GM18868 (cell line): ENCODE measurements at regions not wholly inside any gene's neighbourhood (a gene's known extent, or its start where the extent isn't known, plus 50 kb on each side); places are given as distances from the start of the nearest gene placed in this dataset.
A peak's percentile ranks its signal among the peaks of the same experiment; 100 is the strongest.

Experiments
- ATAC-seq: cut with Tn5 transposase; IDR thresholded peaks from one replicate; pipeline ENCODE4 v1.9.1; 2021; ENCODE audit warnings: mild to moderate bottlenecking, moderate library complexity; ENCODE audit not compliant: unreplicated experiment

- no peak for ATAC-seq
Measured at GRCh38 chr5:133882389-133882695, 86.1 kb downstream of the C5orf15 start.

- no peak for ATAC-seq
Measured at GRCh38 chr5:133881576-133882388, 86.6 kb downstream of the C5orf15 start.

- ATAC-seq: no peak
Measured at GRCh38 chr5:133878236-133878555, 90.2 kb downstream of the C5orf15 start.

GRCh38 chr5:133877351-133878235, 90.8 kb downstream of the C5orf15 start:
- ATAC-seq: no peak

GRCh38 chr5:133876266-133876665, 92.2 kb downstream of the C5orf15 start:
- ATAC-seq: no peak

- ATAC-seq: no peak
Measured at GRCh38 chr5:133875179-133875578, 93.2 kb downstream of the C5orf15 start.

- no peak for ATAC-seq
Measured at GRCh38 chr5:133873449-133873848, 95.0 kb downstream of the C5orf15 start.

- no peak for ATAC-seq
Measured at GRCh38 chr5:133870661-133871060, 97.8 kb downstream of the C5orf15 start.

- ATAC-seq: no peak
Measured at GRCh38 chr5:133869519-133870335, 98.7 kb downstream of the C5orf15 start.

GRCh38 chr5:133868946-133869518, 99.4 kb downstream of the C5orf15 start:
- ATAC-seq: no peak

- no peak for ATAC-seq
Measured at GRCh38 chr5:133867851-133868545, 100.4 kb downstream of the C5orf15 start.

- no peak for ATAC-seq
Measured at GRCh38 chr5:133867341-133867740, 101.1 kb downstream of the C5orf15 start.

GRCh38 chr5:133866903-133867245, 101.6 kb downstream of the C5orf15 start:
- ATAC-seq: no peak

- ATAC-seq: no peak
Measured at GRCh38 chr5:133866160-133866902, 102.1 kb downstream of the C5orf15 start.

- ATAC-seq: no peak
Measured at GRCh38 chr5:133865113-133865512, 103.3 kb downstream of the C5orf15 start.

- no peak for ATAC-seq
Measured at GRCh38 chr5:133864711-133865110, 103.7 kb downstream of the C5orf15 start.

- ATAC-seq: no peak
Measured at GRCh38 chr5:133863857-133864585, 104.4 kb downstream of the C5orf15 start.

- ATAC-seq: peak; percentile 66
Measured at GRCh38 chr5:133861161-133861737, 107.2 kb downstream of the C5orf15 start.

GRCh38 chr5:133859073-133859472, 109.4 kb downstream of the C5orf15 start:
- no peak for ATAC-seq
